ENCODE measurements at regions not wholly inside any gene's neighbourhood (a gene's known extent, or its start where the extent isn't known, plus 50 kb on each side); places are given as distances from the start of the nearest gene placed in this dataset.

DNA sequence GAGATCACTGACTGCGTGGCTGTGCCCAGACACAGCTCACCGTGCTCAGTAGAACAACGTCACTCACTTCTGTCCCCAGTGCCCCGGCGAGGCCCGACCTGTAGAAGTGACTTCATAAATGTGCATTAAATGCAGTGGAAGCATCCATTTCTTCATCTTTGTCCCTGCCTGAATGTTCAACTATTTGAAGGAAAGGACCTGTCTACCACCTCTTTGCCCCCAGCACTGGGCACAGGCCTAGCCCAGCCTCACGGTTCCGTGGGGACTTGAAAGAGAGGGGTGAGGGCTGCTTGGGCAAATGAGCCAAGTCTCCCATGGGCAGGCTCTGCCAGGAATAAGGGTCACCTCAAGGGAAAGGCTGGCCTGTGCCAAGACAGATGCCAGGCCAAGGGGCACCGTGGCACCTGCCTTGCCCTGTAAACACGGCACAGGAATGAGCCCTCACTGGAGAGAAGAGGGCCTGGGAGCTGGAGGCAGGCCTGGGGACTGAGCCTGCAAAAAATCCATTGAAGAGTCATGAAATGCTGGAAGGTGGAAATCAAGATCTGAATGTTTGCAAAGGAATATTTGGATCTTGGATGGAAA, 845.3 kb downstream of the BRD1 start:
- DNase-seq = no peak

DNA sequence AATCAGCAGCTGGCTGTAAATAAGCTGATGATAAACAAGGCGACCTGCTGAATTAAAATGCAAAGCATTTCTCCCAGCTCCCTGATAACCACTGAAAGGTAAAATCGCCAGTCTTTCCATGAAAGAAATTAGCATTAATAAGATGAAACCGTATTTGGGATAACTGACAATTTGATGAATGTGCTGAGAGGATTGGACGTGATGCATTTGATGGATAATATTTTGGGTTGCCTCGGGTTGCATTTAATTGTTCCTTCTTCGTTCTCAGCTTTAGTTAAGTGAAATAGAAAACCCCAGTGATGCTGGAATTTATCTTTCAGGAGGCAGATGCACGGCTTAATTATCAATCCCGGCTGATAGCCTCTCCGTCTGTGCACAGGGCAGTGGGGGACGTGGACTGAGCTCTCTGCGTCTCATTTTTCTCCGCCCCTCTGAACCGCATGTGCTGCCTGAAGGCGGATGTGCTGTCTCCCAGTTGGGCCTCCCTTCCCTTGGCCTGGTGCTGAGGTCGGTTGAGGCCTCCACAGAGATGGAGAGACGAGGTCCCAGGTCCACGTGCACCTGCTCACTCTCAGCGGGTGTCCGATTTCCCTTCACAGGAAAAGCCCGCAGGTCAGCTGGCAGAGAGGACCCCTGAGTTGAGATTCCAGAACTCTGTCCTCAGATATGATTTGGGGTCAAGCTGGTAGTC, 846.2 kb downstream of the BRD1 start:
- no peak for DNase-seq

- DNase-seq = no peak
Measured at GRCh38 chr22:48980918-48981317, 846.8 kb downstream of the BRD1 start.

DNA sequence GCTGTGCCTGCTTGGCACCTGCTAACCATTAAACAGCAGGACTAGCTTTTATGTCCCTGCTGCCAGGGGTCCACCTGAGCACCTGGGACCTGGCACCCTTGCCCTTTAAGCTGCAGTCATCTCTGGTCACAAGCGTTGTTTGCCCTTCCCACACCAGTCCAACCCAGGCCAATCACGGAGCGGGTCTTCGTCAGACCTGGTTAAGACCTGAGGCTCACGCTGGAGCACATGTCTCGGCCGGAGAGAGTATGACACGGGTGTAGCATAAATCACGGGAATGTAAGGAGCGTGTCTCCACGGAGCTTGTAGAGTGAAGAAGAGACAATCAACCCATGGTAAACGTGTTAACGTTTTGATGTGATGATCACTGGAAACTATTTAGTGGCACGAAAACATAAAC, 847.3 kb downstream of the BRD1 start:
- DNase-seq = no peak

DNA sequence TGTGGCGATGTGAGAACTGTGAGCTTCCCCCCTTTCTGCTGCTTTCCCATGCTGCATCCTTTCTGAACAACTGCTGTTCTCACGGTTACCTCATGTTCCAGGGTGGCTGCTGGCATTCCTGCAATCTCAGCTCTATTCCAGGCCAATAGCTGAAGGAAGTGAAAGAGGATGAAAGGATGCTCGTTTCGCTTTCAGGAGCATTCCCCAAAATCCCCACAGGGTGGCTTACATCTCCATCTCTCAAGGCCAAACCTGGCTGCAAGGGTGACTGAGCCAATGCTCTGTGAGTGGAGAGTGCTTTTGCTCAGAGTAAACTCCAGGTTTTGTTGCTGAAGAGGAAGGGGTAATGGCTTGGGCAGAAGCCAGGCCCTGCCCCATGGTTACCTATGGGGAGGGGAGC, 848.2 kb downstream of the BRD1 start:
- no peak for DNase-seq

DNA sequence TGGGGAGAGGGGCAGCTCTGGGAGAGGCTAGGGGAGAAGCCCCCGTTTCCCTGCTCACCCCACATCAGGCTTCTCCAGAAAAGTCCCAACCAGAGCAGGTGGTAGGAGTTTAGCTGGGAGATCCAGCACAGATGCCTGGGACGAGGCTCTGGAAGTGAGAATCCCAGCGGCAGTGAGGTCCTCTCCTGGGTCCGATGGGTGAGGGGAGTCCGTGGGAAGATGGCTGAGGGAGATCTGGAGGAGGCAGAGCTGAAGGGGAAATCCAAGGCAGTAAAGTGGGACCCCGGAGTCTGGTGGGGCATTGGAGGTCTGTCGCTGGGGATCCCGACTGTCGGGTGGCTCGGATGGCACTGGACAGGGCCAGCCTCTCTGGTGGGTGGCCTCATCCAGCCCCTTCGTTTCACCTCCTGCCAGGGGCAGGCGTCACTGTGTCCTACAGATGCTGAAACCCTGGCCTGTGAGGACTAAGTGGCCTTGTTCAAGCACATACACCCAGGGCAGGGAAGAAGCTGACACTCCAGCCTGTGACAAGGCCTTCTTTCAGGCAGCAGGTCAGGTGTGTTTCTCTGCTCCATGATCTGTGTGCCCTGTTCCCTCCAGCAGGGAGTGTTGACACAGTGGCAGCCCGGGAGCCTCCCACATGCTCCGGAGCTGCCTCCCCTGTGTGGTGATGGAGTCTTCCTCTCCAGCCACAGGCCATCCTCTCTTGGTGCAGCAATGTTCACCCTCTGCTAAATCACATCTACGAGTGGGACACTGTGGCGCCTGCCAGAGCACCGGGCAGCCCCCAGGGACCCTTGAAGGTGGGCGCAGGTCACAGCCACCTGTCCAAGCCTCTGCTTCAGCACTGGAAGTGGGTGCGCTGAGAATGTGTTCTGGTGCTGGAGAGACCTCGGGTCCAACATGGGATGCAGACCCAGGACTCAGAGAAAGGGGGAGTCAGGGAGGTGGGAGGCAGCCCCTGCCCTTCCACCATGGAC, 850.8 kb downstream of the BRD1 start:
- DNase-seq = no peak

GRCh38 chr22:48975886-48976285, 851.8 kb downstream of the BRD1 start:
- no peak for DNase-seq

DNA sequence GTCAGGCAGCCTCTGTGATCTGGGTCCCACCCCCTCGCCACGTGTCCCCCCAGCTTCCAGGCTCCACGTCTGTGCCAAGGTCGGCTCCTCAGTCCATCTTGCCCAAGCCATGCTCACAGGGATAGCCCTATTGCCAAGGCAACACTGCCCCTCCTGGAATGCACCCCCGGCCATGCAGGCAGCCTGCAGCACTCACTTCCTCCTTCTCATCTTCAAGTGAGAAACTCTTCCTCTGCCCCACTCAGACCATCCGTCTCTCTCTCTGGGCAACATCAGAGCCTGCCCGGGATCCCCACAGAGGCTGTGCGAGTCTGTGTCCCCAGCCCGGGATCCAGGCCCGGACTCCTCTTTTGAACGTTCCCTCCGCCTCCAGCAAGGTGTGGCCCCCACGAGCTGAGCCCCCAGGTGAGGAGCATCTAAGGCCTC, 852.3 kb downstream of the BRD1 start:
- no peak for DNase-seq

GRCh38 chr22:48974443-48975315, 853.0 kb downstream of the BRD1 start:
- DNase-seq = no peak

GRCh38 chr22:48973694-48974041, 854.0 kb downstream of the BRD1 start:
- DNase-seq = no peak

DNA sequence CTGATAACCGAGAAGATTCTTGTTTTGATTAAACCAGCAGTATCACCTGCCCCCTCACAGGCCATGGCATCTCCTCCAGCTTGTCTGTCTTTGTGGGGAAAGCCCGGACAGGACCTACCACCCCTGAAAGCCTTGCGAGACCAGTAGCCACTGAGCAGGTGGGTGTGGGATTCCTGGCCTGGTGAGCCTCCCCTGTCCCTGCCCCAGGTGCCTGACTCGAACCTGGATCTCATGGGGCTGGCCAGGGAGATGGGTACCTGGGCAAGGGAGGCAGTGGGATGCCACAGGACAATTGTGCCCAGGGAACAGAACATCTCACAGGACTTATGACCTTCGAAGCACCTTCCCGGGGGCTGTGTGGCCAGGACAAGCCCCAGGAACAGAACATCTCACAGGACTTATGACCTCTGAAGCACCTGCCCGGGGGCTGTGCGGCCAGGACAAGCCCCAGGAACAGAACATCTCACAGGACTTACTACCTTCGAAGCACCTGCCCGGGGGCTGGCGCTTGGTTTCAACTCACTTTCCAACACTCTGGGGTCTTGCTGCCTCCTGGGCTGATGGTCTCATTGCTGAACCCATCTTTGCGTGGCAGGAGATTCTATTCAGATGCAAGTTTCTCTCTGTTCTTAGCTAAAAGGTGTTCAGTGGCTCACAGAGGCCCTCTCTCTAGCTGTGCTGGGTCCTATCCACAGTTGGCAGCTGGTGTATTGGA, 854.5 kb downstream of the BRD1 start:
- no peak for DNase-seq

DNA sequence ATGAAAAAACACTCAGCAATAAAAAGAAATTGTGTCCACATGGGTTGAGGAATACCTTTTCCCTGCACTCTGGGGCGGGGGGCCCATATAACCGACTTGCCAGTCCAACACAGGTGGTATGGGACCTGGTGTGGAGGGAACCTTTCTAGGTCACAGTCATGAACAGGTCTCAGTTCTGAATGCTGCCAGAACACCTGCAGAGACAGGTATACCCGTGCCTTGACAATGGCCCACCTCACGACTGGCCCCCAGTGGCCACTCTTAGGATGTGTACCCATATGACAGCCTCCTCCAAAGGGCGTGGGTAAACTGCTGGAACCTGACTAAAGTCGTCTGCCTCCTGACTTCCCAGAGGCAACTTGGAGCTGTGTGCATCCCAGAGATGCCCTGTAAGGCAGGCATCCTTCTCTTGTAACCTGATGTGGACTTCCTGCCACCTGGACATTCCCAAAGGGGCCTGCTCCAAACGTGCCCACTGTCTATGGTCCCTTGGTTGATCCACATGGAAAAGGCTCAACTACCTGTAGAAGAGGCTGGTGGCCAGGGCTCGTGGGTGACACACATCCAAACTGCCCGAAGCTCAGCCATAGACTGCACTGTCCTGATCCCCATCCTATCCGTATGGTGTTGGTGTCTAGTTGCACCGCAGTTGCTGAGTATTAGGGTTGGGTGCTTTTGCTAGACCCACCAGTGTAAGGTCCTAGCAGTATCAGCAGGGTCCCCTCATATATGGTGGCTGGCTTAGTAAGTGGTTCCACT, 859.3 kb downstream of the BRD1 start:
- no peak for DNase-seq

GRCh38 chr22:48963405-48963804, 864.3 kb downstream of the BRD1 start:
- no peak for DNase-seq

GRCh38 chr22:48961705-48962104, 866.0 kb downstream of the BRD1 start:
- no peak for DNase-seq

DNA sequence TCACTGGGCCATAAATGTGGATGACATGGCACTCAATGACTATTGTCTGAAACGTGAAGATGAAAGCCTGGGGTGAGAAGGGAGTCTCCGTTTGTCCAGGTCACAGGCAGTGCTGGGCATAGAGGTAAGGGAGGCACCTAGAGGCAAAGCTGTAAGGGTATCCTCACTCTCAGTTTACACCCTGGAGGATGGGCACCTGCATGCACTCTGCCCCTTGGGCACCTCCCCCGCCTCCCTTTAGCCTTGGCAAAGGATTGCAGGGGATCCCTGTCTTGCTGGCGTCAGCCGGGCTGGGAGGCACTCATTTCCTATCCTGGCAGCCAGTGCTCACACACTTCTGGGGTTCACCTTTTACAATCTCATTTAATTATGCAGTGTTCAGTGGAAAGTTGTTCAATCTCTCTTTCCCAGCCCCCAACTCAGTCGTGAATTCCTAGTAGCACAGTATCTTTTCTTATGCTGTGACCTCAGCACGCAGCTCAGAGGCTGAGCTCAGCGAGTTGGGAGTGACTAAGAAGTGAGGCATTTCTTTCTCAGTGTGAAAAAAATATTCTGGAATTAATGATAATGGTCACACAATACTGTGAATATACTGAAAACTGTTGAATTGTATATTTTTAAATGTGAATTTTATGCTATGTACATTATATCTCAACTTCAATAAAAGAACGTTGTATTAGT, 866.6 kb downstream of the BRD1 start:
- DNase-seq = no peak

DNA sequence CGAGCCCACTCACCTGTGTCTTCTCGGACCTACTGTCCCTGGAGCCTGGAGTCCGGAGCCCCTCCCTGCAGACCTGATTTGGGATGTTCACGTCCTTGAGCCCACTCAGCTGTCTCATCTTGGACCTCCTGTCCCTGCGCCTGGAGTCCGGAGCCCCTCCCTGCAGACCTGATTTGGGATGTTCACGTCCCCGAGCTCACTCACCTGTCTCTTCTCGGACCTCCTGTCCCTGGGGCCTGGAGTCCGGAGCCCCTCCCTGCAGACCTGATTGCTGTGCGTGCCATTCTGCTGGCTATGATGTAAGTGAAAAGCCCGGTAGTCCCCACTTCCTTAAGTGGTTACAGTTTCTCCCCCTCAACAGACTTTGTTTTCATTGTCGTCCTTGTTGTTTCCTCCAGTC, 867.1 kb downstream of the BRD1 start:
- no peak for DNase-seq

DNA sequence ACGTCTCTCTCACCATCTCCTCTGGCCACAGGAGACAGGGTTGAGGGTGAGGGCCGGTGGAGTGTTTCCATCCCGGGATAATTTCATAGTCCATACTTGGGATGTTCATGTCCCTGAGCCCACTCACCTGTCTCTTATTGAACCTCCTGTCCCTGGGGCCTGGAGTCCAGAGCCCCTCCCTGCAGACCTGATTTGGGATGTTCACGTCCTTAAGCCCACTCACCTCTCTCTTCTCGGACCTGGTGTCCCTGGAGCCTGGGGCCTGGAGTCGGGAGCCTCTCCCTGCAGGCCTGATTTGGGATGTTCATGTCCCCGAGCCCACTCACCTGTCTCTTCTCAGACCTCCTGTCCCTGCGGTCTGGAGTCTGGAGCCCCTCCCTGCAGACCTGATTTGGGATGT, 868.2 kb downstream of the BRD1 start:
- no peak for DNase-seq

DNA sequence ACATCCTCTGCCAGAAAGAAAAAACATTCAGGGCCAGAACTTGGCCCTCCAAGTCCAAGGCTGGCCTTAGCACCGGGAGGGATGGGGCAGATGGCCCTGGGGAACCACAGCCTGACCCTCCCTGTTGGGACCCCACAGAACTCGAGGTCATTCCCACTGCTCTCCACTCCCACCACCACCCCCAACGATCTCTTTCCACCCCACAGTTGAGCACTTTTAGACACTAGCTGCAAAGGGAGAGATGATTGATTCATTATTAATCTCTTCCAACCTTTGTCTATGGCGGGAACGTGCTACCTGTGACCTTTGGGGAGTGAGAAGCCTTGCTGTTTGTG, 869.7 kb downstream of the BRD1 start:
- DNase-seq = no peak

- DNase-seq = no peak
Measured at GRCh38 chr22:48957311-48957986, 870.2 kb downstream of the BRD1 start.
